ENCODE measurements at regions not wholly inside any gene's neighbourhood (a gene's known extent, or its start where the extent isn't known, plus 50 kb on each side); places are given as distances from the start of the nearest gene placed in this dataset.
"Not testable (repeated sequence)": the region's sequence is repeated elsewhere in the genome, so short reads cannot be mapped to it uniquely, and the experiment has no call there.

DNA sequence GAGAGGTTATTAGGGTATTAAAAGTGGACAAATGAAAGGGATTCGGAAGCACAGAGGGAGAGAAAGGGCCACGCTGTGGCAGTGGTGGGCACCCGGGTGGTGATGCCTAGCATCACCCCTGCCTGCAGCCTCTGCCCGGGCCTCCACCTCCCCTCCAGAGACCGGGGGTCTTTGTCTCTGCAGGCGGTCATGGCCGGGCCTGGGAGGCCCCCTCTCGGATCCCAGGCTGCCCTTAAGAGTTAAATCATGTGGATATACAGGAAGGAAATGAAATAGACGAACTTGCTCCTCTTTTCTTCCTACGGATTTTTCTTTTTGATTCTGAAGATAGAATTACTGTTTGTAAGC lies 319.6 kb downstream of the ZNF536 start:
- no peak for DNase-seq

DNA sequence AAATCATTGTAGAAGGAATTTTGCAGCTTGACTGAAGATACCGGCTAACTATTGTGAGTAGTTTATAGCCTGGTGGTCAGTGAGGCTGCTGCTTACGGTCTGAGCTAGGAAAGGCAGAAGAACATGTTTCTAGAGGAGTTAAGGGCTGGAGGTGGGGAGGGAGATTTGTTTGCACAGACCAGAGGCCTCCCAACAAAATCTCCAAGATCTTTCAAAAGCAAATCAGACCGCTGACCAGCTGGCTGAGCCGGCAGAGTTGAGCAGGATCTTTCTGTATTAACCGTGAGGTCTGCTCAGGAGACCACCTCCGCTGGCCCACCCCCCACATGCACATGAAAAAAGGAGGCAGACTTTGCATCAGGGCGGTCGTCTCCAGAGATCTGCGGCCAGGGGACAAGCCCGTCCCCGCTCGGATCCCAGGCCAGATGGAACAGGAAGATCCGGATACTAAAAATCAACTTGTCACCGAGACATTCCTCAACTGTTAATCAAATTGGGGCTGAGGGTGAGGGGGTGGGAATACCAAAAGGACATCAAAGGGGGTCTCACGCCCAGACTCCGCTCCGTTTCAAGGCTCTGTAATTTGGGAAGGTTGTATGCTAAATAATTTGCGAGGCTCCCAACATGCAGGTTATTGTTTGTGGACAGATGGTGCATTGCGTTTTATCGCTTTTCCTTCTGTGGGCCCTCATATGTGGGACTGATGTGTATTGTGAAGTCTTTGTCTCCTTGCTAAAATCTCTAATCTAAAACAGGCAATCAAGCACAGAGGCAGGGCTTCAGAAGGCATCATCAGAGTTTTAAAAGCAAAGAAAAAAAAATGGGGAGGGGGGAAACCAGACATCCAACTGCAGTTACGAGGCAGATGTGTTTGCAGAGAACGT lies 319.0 kb downstream of the ZNF536 start:
- no peak for DNase-seq

DNA sequence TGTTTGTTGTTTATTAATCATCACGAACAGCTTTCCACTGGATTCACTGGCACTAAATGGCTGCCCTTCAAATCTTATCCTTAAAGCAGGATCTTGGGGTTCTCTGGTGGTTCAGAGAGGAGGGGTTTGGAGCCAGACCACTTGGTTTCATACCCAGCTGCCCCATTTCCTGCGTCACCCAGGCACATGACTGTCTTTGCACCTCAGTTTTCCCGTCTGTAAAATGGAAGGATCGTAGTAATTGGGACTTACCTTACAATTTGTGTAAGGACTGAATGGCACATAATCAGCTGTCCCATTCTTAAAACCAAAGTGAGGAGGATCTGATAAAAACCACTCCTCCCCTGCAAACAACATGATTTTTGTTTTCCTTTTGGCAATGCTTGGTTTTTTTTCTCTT lies 318.3 kb downstream of the ZNF536 start:
- no peak for DNase-seq

DNA sequence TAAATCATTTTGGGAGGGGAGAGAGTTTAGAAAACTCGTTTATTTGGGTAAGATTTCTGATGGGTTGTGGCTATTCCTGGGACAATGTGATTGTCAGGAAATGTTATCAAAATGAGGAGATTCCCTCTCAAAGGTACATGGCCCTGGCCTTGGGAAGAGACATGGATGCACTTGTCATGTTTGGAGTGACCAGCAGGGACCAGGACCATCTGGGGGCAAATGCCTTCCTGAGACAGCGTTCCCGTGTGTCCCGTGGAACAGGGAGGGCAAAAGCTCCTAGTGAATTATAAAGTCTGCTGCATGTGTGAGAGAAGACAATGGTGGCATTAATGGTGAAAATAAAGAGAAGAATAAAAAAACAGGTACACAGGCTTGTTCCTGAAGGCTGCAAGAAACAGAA lies 317.3 kb downstream of the ZNF536 start:
- no peak for DNase-seq

DNA sequence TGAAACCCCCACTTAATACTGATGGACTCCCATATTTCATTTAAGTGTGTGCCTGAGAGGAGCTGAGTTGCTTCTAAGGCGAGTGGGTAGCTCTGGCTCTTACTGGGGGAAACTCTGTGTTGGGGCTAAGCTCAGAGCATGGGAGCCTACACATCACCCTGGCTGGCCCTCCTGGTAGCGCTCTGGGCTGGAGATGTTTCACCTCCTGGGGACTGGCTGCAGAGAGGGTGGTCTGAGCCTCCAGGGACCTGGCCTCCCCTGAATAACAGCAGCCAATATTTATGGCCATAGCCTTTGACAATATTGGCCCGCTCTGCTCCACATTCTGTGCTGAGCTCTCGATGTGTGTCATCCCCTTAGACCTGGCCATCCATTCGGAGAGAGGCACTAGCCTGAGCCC lies 316.5 kb downstream of the ZNF536 start:
- no peak for DNase-seq

DNA sequence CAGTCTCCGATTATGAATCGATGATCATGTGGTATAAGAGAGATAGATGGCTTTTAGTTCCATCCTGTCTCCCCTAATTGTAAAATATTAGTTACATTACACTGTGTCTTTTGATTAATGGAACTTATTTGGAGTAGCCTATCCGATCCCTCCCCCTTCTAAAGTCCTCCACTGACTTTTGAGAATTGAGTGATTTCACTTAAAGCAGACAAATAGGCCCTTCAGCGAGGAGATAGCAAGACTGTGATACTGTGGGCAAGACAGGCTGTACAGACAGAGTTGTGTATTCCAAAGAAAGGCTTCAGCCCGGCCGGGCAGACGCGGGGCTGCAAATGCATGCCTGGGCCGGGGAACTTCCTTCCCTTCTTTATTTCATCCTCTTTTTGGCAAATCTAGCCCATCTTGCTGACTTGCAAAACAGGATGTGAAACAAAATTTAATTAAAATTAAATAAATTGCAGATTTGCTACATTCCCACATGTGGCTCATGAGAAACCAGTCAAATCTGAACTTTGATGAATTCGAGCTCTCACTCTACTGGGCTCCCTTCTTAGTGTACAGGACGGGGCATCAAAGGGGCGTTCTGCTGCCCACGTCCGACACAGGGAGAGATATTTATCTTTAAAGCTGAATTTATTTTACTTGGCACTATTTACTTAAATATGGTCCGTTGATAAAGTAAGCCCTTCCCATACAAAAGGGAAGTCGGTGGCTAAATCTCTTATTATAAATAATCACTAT lies 314.8 kb downstream of the ZNF536 start:
- DNase-seq = no peak

DNA sequence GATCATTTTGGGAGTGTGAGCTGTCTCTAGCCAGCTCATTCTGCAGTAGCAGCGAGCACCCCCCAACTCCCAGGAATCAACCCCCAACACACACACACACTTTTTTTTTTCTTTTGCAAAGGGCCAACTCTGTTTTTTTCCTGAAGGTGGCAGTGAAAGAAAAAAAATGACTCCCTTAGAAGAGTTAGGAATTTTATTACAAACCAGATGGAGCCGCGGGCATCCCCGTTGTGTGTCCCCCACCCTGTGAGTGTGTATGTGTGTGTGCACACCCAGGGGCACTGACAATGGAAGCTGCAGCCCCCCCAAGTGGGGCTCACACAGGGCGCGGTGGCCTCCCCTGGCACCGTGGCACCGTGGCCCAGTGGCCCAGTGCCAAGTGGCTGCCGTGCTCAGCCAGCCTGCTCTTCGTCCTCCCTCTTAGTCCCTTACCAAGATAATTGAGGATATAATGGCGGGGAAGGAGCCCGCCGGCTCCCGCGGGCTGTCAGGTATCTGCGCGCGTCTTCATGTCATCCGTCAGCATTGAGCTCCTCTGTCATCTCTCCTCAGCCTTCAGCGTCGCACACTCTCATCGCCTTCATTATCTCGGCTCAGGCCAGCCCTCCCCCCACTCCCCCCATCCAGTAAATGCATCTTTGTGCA lies 314.1 kb downstream of the ZNF536 start:
- peak; percentile 2 for DNase-seq

DNA sequence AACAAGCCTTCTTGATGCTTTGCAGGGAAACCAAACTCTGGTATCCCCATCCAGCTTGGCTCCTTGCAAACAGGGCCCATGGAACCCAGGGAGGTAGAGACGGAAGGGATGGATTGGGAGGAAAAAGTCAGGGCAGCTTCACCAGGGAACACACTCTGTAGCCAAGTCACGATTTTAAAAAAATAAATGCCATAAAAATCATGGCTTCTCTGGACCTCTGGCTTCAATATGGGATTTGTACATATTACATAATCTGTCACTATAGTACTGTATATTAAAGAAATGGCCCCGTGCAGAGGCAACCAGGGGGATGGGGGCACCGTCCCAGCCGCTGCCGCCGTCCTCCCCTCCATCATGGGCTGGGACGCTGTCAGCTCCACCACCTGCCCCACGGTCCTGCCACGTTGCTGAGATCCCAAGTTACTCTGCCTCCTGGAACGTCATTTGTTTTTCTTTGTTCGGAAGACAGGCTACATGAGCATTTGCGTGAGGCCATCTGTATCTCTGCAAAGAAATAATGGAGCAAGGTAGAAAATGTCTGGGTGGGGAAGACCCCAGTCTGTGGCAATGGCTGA lies 313.3 kb downstream of the ZNF536 start:
- no peak for DNase-seq

DNA sequence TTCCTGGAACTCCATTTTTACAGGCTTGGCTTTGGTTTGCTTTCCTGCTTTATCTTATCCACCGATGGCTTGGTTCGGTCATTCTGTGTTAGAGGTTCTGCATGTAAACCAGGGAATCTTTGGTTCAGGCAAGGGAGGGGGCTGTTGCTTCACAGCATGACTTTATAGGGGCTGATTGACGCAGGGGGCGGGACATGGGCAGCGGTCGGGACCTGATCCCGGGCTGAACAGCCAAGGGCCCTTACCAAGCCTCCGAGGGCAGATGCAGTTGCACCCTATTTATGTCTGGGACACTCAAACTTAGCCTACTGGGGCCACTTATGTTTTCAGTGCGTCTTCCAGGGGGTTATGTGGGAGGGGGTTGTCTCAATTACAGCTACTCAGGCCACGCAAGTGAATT lies 312.4 kb downstream of the ZNF536 start:
- no peak for DNase-seq

DNA sequence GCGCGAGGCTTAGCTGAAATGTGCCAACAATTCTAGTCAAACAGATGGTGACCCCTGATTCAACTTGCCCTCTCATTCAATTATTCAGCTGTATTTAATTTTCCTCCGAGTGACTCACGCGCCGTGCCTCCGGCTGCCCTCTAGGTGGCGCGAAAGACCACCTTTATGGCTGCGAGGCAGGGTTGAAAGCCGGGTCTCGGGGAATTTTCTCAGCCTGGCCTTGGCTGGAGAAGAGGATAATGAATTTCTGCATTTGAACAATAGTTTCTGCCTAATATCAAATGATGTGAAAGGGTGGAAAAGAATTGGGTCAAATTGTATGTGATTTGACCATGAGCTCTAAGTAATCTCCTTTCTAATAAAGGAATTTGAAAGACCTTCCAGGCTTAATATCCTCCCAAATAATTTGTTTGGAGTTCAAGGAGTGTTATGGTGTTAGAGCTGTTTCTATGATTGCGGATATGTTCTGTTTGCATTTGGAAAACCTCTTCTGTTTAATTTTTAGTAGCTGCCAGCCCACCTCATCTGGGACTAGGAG lies 310.9 kb downstream of the ZNF536 start:
- peak; percentile 74 for DNase-seq

DNA sequence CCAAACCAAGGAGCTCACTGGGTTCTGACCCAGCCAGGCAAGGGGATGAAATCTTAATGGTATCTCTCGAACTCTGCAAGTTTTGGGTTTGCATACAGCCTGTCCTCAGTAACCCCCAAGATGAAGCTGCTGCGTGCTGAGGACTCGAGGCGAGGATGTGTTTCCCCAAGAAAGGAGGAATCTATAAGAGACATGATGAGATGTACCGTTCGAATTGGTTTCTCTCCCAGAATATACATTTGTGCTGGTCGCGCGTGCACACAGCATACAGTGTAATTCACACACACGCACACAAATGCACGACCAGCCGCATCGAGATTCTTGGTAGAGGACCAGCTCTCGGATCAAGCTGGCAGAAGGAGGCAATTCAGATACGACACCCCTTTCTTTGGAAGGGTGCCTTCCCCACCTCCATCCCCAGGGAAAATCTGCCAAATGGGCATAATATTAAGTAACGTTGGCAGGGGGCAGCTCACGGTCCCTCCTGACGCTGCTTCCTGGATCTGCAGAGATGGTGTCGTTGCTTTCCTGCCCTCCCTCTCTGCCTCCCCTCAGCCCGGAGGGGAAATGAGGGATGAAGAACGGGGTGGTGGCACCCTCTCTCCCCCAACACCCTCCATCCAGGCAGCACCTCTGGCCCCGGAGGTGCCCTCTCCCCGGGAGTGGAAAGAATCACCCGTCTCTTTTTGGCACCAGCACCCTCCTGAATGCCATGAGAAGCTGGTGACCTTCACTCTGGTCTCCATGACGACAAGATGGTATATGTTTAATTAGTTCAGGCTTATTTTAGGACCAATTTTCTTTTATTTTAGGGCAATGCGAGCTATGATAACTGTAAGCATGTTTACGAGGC lies 310.2 kb downstream of the ZNF536 start:
- DNase-seq = no peak

DNA sequence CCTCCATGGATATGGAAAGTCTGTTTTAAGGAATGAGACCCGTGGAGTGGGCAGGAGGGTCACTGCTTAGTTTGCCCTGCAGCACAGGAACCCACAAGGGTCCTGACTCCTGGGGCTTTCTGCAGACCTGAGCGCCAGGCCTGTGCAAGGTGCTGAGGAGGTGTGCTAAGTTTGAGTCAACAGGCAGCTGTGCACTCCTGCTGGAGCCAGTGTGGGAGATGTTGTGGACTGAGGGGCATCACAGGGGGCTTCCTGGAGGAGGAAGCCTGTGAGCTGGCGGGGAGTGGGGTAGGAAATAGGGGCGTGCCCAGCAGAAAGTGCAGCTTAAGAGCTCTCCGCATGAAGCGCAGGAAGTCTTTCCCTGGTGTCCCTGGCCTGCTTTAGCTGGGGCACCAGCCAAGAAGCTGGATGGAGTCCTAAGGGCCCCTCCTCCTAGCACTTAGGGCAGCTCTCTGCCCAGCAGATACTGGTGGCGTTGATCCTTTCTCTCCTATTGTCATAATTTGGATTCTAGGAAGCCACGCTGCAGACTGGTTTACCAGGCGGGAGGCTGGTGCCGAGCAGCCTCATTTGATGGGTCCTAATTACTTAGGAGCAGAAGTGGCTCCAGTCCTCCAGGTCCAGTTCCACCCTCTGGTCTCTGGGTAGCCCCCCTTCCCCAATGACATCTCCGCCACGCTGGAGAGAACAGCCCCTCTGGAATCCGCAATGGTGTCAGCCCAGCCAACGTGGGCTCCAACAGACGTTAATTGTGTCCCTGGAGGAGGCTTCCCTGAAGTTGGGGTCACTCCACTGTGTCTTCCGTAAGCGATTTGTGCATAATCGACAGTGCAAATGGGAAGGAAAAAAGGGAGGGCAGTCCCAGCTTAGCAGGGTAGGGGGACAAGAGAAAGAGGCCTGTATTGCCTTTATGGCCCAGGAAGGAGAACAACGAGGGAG lies 309.2 kb downstream of the ZNF536 start:
- no peak for DNase-seq

DNA sequence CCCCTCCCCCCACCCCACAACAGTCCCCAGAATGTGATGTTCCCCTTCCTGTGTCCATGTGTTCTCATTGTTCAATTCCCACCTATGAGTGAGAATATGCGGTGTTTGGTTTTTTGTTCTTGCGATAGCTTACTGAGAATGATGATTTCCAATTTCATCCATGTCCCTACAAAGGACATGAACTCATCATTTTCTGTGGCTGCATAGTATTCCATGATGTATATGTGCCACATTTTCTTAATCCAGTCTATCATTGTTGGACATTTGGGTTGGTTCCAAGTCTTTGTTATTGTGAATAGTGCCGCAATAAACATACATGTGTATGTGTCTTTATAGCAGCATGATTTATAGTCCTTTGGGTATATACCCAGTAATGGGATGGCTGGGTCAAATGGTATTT lies 308.2 kb downstream of the ZNF536 start:
- DNase-seq = not testable (repeated sequence)

DNA sequence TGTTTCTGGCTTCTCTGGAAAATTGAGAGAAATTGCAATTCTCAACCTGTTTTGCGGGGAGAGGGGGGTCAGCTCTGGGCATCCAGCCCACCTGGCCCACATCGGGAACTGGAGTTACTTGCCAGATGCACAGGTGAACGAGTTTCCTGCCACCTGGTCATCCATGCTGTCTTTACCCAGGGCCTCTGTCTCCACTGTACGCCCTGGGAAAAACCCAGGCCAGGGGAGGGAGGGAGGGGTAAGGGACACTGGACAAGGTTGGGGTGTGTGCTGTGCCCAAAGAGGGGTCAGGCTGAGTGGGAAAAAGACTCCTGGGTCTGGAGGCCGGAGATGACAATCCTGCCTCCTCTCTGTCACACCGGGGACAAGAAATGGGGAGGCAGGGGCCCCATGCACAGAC lies 307.6 kb downstream of the ZNF536 start:
- DNase-seq = no peak

DNA sequence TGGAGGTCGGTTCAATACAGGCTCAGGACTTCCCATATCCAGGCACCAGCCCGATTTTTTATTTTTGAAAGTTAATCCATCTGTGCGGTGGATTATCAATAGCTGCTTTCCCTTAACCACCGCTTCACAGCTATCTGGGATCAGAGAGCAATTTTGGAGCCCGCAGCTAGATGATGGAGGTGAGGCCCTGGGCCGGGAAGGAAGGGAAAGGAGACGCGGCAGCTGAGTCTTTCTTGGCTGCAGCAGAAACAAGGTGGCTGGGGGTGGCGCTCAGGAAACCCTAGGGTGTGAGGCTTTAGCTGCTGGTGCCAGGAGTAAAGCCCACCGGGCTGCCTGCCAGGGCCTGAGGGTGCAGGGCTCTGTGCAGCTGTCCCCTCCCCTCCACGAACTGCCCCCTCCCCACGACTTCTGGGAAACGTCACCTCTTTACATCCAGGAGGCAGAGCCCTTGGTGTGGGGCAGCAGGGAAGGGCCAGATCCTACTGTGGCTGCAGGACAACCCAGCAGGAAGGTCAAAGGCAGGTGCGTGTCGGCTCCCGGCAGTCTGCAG lies 307.0 kb downstream of the ZNF536 start:
- no peak for DNase-seq

DNA sequence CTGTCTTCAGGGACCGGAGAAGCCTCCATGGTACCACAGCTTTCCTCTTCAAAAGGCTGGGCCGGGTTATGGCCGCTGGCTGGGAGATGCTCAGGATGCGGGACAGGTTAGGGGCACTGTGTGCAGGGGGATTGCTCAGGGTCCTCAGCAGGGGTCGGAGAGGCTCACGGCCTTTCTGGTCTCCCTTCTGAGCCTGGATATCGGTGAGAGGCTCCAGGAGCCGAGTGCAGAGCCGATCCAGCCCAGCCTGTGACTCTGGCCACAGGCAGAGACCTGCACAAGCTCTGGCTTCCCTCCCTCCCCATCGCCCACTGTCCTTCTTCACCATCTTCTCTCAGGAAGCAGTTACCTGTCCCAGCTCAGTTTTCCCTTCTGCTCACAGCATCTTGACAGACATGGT lies 306.0 kb downstream of the ZNF536 start:
- DNase-seq = no peak

DNA sequence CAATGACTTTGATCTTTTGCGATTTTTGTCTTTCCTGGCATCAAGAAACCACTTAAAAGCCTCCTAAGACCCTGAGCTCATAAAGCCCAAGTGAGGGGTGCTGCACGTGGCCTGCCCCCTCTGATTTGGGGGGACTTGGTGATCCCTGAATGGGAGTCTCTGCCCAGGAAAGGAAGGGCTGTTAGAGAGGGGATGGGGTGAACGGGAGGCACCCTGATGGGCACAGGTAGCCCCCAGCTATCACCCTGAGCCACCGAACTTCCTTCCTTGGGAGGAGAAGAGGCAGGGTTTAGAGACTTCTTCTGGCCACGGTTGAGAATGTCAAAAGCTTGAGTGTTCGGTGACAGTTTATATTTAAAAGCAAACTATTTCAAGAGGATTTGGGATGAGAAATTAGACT lies 305.5 kb downstream of the ZNF536 start:
- no peak for DNase-seq

DNA sequence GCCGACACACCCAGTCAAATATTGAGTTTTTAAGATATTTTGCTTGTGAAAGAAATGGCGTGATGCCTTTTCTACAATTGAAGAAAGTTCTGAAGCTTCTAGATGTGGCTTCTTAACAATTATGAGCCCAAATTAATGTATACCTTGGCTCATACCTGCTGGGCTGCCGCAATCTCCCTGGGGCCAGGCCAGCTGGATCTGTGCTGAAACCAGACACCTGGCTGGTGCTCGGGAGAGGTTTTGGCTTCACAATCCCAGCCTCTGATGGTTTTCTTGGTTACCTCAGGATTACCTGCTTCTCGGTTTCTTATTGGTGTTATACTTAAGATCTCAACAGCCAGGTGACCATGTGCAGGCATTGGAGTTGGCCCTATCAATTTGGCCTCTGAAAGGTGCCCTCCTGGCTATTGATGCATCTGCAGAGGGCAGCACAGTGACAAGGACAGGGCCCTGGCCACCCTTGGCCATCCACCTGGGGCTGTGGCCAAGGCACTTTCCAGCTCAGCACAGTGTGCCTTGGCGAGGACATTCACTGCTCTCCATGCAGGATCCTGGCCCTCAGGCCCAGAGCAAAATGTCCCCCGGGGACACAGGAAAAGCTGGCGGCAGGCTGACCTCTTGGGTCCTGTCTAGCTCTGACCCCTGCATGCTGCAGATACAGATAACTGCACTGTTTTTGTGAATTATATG lies 305.0 kb downstream of the ZNF536 start:
- no peak for DNase-seq

DNA sequence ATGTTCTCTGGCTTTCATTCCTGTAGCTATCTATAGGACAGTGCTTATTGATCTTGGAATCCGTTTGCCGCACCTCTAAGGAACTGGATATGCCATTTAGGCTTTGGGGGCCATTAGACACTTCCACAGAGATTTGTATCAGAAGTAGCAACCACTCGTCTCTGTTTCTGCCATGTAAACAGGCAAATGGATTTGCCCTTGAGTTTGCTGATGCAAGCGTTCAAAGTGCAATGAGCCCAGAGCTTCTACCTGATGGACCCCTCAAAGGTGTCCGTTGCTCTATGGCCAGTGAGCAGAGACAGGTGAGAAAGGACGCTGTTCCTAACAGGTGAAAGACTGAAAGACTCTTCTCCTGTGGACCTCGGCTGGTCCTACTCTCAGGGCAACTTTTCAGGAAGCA lies 302.9 kb downstream of the ZNF536 start:
- DNase-seq = no peak

DNA sequence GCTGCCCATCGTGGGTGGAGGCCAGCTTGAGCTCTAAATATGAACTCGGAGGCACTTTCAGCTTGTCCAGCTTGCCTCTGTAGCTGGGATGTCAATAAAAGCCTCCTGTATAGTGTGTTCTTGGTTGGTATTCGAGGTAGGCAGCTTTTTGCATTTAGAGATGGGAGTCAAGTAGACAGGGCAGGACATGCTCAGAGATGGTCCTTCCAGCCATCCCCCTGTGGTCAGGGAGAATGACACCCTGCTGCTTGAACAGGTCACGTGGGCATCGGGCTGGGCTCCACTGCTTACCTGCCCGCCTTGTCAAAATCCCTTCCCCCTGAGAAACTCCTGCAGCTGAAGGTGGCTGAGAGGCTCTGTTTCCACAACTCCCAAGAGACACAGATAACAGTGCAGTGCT lies 302.5 kb downstream of the ZNF536 start:
- no peak for DNase-seq

Data from EL (cell line).